Erythroblast (primary cell): ENCODE measurements at regions not wholly inside any gene's neighbourhood (a gene's known extent, or its start where the extent isn't known, plus 50 kb on each side); places are given as distances from the start of the nearest gene placed in this dataset.

ENCODE experiments used
- GATA1 ChIP-seq: IDR thresholded peaks from 2 replicates; pipeline ENCODE4 v1.6.1; 2011; ENCODE audit warnings: low read depth, mild to moderate bottlenecking, control low read depth, low read length, moderate library complexity
- POLR2A ChIP-seq: IDR thresholded peaks from 2 replicates; pipeline ENCODE4 v1.6.1; 2011; ENCODE audit warnings: mild to moderate bottlenecking, low read length

DNA sequence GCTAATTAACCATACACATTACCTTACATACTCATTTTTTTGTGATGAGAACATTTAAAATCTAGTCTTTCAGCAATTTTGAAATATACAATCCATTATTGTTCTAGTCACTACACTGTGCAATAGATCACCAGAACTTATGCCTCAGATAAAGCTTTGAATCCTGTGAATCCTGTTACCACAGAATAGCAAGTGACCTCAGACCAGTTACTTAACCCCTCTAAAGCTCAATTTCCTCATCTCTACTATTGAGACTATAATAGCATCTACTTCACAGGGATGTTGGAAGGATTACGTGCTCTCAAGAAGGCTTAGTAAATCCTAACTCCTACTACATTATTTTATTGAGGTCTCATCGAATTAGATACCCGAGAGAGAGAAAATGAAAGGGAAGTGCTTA lies 60.2 kb upstream of the PIP5K1B start:
- TF ChIP-seq POLR2A (no peak), GATA1 (no peak)
